HG03469 (cell line): ENCODE measurements at regions not wholly inside any gene's neighbourhood (a gene's known extent, or its start where the extent isn't known, plus 50 kb on each side); places are given as distances from the start of the nearest gene placed in this dataset.
"Not testable (repeated sequence)": the region's sequence is repeated elsewhere in the genome, so short reads cannot be mapped to it uniquely, and the experiment has no call there.

ENCODE experiments used
- ATAC-seq: cut with Tn5 transposase; IDR thresholded peaks from one replicate; pipeline ENCODE4 v1.9.1; 2021; ENCODE audit warnings: mild to moderate bottlenecking, moderate library complexity, moderate number of reproducible peaks; ENCODE audit not compliant: unreplicated experiment

DNA sequence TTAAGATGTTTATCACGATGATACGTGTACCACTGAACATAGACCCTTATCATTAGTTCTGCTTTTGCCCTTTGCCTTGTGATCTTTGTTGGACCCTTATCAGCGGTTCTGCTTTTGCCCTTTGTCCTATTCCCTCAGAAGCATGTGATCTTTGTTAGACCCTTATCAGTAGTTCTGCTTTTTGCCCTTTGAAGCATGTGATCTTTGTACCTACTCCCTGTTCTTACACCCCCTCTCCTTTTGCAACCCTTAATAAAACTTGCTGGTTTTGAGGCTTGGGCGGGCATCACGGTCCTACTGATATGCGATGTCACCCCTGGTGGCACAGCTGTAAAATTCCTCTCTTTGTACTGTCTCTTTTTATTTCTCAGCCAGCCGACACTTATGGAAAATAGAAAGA lies 117.0 kb downstream of the SDHAF3 start:
- not testable (repeated sequence) for ATAC-seq

DNA sequence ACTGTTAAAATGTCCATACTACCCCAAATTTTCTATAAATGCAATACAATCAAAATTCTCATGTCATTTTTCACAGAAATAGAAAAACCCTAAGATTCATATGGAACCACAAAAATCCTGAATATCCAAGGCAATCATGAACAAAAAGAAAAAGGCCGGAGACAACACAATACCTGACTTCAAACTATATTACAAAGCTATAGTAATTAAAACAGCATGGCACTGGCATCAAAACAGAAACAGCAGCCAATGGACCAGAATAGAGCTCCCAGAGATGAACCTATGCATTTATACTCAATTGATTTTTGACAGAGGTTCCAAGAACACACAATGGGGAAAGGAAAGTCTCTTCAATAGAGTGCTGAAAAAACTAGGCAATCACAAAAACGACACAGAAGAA lies 128.8 kb downstream of the SDHAF3 start:
- ATAC-seq: no peak

DNA sequence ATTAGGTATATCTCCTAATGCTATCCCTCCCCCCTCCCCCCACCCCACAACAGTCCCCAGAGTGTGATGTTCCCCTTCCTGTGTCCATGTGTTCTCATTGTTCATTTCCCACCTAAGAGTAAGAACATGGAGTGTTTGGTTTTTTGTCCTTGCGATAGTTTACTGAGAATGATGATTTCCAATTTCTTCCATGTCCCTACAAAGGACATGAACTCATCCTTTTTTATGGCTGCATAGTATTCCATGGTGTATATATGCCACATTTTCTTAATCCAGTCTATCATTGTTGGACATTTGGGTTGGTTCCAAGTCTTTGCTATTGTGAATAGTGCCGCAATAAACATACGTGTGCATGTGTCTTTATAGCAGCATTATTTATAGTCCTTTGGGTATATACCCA lies 140.7 kb downstream of the SDHAF3 start:
- ATAC-seq: not testable (repeated sequence)

DNA sequence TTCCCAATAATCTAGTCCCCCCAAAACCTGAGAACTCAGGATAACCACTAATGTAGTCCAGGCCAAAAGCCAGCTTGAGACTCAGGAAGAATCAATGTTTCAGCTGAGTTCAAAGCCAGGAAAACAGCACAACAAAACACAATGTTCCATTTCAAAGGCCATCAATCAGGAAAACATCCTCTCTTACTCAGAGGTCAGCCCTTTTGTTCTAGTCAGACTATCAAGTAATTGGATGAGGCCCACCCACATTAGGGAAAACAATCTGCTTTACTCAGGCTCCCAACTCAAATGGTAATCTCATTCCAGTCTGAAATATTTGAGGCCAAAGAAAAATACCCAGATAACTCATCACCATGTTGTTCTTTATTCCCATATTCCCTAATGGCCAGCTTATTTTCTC lies 152.2 kb downstream of the SDHAF3 start:
- no peak for ATAC-seq

DNA sequence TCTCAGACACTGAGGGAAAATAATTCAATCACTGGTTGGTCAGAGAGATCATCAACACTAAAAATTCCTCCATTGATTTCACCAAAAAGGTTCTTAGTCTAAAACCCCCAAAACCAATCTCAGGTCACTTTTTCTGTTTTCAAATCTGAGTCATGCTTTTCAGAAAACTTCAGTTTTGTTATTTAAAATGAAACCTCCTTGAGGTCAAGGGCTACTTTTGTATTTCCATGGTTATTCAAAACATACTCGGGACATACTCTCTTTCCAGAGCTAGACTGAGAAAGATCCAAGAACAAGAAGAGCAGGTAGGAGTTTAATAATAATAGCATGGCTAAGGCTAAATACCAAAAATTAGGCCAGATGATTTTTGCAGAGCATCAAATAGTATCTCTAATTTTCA lies 152.8 kb downstream of the SDHAF3 start:
- no peak for ATAC-seq

DNA sequence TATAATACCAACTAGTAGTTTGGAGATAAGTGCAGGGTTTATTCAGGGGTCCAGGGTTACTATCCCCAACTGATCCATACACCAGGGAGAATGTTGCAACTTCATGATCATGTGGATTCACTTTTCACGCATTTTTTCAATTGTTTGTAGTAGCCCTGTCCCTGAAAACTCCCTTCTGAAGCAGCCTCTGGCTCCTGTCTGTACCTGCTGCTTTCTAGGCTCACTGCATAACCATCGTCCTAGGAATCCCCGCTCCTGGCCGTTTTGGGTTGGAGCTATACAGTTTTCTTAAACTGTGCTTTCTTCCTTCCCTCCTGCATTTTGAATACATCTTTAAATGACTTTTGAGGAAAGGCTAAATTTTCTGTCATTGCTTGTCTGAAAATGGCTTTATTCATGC lies 154.1 kb downstream of the SDHAF3 start:
- ATAC-seq: no peak

DNA sequence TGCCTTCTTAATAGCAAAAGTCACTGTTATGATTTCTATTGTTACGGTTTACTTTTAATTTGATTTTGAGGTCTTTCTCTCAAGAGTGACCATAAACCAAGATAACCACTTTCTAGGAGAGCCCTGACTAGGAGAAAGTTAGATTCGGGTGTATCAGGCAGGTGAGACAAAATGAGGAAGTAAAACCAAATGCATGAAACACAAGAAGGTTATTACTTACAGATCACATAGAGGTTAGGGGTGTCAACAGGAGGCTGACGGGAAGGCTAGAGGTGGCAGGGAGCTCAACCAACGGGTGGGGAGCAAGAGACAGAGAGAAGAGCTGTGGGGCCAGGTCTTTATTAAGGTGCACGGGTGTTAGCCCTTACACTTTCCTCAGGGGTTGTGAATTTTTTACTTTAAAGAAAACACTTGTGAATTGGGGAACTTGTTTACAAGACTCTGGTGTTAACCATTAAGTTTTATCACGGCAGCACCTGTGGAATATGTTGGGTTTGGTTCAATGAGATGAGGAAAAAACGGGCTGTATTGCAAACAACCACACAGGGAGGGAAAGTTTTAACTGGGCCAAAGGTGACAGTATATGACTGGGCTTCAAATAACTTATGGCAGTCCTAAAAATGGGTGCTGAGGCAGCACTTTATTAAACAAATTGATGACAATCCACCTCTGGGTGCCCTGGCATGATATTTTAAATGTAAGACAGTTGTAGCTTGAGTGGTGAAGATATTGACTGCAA lies 154.9 kb downstream of the SDHAF3 start:
- ATAC-seq: peak; percentile 87

DNA sequence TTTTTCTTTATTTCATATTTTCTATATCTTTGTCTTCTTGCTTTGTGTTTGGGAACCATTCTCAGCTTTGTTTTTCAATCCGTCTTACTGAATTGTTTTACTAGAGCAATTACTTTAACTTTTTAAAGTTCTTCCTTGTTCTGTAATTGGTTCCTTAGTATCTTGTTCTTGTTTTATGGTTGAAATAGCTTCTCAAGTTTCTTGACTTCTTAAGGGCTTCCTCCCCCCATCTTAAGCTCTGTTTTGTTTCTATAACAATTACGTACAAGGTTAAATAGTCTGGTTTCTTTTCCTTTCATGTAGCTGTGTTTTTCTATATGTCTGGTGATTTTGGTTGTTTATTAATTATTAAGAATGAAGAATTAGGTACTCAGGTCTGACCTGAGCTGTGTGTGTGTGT lies 158.0 kb downstream of the SDHAF3 start:
- ATAC-seq: no peak

DNA sequence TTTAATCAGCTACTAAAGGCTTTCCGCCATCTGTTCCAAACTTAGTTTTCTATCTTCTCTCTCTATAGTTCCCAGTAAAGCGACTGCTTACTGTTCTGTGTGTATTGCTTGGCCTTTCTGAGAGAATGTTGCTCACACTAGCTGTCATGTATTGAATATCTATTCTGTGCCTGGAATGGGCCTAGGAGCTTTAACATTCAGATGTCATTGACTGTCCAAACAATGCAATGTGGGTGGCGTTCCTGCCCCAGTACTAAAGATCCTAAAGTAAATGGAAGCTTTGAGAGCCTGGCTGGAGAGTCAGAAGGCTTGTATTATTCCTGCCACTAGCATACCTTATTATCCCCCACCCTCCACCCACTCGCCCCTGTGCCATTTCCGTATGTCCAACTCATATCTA lies 163.5 kb downstream of the SDHAF3 start:
- ATAC-seq: no peak

DNA sequence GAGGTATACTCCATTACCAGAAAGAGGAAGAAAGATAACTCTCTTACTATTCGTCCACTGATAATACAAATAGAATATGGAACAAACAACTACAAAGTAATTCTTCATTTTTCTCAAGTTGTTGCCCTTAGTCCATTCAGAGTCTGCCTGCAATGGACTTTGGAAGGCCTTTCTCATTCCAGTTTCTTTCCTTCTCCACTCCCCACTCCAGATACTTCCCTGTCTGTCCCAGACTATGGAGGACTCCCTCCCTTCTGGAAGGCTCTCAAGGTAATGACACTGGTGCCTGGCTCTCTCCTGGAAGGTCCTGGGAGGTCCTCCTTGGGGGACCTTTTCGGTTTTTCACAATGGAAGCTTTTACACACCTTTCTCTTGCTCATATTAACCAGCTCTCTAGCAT lies 167.8 kb downstream of the SDHAF3 start:
- ATAC-seq: no peak

DNA sequence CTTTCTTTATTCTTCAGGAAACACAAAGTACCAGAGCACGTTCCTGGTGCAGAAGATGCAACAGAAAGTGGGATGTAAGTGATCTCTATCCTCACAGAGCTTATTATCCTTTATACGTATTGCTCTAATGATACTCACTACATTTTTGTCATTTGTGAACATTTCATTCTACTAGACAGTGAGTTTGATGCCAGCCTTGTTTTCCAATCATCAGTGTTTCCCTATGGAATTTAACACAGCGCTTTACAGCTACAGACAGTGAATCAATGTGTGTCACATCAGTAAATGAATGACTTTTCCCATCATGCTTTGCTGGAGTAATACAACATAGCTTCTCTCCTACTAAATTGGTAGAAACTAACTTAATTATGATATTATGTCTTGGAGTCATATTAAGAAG lies 175.5 kb downstream of the SDHAF3 start:
- no peak for ATAC-seq

DNA sequence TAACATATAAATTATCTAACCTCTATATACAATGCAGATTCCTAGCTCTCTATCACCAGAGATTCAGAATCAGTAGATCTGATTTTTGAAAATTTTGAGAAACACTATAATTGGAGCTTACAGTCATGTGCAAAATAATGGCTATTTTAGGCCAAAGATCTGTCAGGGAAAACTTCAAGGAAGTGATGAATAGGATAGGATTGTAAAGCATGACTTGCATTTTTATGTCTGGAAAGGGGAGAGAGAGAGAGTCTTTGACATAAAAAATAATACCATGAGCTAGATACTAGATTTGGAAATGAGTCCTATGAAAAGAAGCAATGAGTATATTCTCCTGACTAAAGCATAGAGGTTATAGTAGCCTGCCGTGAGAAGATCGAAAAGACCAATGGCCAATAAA lies 181.1 kb downstream of the SDHAF3 start:
- ATAC-seq: no peak

DNA sequence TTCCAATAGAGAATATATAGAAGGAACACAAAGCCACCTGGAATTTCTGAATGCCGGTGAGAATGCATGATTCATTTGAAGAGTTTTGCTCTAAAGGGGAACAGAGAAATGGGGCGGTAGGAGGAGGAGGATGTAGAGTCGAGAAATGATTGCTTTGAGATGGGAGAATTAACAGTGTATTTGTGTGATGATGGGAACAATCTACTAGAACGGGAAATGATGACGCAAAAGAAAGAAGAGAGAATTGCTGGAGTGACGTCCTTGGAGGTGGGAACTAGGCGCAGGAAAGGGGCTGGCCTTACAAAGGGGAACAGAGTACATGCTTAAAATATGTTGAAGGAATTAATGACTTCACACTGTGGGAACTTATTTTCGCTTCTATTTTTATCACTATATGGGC lies 188.1 kb downstream of the SDHAF3 start:
- ATAC-seq: no peak

DNA sequence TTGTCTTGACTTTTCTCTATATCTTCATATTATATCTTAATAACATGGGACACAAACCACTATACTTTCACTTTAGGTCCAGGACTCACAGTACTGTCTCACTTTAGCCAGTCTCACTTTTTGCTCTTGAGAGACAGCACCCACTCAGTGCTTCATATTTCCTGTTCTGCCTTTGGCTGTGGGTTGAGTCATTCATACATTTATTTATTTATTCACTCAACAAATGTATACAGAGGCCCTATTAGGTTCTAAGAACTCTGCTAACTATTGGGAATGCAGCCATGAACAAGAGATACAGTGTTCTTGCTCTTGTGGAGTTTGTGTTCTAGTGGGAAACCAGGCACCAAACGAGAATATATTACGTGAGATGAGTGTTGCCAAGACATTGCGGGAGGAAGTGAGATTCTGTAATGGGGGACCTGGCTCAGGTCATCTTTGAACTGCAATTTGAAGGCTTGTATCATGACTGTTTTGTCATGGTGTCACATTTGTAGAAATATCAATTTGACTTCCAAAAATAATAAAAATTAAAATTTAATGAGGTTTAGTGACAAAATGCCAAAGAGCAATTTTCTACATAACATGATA lies 190.1 kb downstream of the SDHAF3 start:
- ATAC-seq: no peak

DNA sequence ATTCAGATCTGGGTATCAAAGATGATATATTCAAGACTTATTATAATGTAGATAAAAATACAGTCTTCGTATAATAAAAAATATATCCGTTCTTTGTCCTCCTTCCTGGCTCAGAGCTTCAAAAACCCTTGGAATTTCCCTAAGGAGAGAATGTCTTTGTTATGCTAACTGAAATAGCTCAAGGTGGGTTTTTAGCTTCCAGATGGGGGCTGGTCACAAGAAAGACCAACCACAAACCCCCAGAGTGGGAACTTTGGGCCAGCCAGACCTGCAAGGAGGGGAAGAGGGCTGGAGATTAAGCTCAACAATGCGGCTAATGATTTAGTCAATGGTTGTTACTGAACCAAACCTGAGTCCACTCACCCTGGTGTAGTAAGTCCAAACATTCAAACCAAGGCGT lies 196.4 kb downstream of the SDHAF3 start:
- no peak for ATAC-seq

DNA sequence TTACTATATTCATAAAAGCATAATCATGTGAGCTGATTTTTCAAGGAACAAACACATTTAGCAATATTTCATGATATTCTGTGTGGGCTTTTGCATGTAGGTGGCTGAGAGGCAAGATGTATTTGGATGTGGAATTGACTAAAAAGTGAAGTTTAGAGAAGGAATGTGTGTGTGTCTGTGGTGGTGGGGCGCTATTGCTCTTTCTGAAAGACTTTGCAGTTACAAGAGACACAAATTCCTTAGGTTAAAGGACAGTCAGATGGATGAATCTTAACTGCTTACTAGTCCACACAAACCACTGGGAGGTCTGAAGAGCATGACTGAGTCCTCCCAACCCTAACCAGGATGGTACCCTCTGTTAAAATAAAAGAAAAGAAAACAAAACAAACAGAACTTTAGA lies 200.1 kb downstream of the SDHAF3 start:
- ATAC-seq: no peak

DNA sequence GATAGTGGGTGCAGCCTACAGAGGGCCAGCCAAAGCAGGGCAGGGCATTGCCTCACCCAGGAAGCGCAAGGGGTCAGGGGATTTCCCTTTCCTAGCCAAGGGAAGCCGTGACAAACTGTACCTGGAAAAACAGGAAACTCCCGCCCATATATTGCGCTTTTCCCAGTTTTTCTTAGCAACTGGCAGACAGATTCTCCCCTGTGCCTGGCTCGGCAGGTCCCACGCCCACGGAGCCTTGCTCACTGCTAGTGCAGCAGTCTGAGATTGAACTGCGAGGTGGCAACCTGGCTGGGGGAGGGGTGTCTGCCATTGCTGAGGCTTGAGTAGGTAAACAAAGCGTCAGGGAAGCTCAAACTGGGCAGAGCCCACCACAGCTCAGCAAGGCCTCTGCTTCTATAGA lies 212.4 kb downstream of the SDHAF3 start:
- not testable (repeated sequence) for ATAC-seq

DNA sequence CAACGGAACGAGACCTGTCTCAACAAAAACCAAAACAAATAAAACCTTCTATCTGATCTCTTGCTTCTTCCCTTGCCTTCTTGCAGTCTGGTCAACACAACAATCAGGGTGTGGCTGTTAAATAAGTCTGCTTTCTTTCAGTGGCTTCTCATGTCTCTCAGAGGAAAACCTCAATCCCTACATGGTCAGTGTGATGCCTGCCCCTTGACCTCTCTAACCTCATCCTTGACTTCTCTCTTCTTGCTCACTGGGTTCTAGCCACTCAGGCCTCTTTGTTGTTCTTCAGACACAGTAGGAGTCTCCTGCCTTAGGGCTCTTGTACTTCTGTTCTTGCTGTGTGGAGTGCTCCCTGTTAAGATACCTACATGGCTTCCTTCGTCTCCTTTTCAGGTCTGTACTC lies 220.4 kb downstream of the SDHAF3 start:
- no peak for ATAC-seq

DNA sequence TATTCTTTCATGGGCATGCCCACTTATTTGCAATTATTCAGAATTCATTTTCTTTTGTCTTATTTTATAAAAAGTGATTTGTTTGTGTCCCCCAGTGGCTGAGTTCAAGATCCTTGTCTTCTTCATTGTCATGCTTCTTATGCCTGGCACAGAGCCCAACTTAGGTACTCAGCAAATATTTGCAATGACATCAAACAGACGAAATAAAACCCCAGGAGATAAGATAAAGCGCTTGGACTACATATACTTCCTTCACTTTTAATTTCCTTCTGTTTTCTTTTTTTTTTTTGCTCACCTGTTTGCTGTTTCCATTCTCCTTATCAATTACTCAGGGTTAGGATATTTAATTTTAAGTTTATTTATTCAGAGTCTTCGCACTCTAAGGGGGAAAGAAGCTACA lies 225.0 kb downstream of the SDHAF3 start:
- ATAC-seq: no peak

DNA sequence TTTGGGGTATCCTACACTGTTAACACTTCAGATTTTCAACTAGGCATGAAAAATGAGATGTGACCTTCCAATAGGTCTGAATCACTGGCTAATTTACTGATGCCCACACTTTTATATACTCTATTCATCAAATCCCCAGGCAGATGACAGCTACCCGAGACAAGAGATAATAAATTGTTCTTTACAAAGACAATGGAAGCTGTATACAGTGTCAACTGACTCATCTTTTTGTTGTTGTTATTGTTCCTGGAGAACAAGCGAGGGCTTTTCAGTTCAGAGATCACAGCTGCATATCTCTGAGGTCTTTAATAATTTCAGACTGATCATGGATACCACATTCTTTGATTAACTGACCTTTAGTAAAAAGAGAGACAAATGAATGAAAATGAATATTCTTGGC lies 228.9 kb downstream of the SDHAF3 start:
- no peak for ATAC-seq

DNA sequence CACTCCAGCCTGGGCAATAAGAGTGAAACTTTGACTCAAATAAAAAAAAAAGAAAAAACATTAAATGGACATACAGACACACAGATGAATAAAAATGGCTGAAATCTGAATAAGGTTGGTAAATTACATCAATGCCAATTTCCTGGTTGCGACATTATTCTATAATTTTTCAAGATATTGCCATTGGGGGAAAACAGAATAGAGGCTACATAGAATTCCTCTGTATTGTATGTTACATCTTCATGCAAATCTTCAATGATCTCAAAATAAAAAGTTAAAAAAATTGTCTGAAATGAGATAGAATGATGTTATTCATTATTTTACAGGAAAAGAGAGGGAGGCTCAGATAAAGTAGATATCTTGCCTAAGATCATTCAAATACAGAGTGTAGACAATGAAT lies 234.0 kb downstream of the SDHAF3 start:
- no peak for ATAC-seq

DNA sequence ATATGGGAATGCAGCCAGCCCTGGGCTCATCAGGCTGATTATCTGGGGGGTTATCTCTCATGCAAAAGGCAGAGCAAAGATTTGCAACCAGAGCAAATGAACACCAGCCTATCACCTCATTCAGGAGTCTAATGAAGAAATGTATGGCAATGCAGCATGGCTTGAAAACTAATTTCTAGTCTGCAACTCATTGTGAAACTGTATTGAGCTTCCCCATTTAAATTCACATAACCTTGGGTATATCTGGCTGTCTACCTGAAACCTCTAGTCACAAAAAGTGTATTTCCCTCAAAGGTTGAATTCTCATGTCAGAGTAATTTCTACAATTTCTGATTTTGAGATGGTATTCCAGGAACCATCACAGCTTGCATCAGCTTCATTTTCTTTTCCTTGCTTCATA lies 240.0 kb downstream of the SDHAF3 start:
- no peak for ATAC-seq

DNA sequence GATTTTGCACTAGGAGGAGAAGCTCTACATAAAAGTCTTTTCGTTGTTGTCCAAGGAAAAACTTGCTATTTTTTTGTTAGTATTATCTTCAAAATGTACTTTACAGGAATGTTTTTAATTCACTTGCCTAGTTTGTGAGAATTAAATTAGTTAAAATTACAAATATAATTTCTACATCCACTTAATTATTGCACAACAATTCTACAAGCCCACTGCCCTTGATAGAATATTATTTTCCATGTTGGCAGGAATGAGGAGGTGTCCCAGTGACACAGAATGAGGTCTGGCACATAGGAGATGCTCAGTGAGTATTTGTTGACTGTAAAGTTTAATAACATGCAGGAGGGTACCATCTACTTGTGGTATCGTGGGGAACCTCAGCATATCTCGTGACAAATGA lies 255.4 kb downstream of the SDHAF3 start:
- ATAC-seq: no peak
